LNCaP clone FGC (cell line): ENCODE measurements at regions not wholly inside any gene's neighbourhood (a gene's known extent, or its start where the extent isn't known, plus 50 kb on each side); places are given as distances from the start of the nearest gene placed in this dataset.

Source experiments
- DNase-seq: peaks from one replicate; pipeline ENCODE4 v3.0.0-alpha.2; 2011; ENCODE audit warnings: low read depth
- H3K4me3 ChIP-seq: 2 replicates; pipeline ENCODE4 v1.5.1; 2011; ENCODE audit warnings: mild to moderate bottlenecking, low read depth, low read length, control low read depth
- TF ChIP-seq, protein P1 (sequence below): IDR thresholded peaks from 2 replicates; pipeline ENCODE4 v1.5.1; 2012; ENCODE audit warnings: mild to moderate bottlenecking; ENCODE audit not compliant: control insufficient read depth, insufficient read depth; ENCODE audit errors: extremely low read depth

DNA sequence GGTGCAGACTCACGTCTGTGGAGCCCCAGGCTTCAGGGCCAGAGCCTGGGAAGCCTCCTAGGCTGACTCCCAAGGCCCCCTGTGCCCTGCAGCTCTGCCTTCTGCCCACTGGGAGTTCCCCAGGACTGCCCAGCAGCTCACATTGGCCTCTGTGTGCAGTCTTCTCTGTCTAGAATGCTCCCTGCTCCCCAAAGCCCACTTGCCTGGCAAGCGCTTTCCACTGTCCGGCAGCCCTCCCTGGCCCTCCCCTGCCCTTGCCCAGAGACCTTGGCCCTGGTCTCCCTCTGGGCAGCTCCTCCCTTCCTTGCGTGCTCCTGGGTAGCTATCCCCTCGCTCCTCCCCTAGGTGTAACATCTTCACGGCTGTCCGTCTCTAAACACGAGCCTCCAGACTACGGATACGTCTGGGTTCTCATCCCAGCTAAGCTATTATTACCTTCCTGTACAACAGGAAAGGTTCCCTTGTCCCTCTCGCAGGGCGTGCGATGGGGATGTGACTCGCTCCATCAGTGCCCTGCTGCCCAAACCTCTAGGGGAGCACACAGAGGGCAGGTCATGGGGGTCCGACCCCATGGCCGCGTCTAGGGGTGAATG is 325.5 kb upstream of the RTL1 start:
- DNase-seq, result no peak
- TF ChIP-seq, protein P1, sequence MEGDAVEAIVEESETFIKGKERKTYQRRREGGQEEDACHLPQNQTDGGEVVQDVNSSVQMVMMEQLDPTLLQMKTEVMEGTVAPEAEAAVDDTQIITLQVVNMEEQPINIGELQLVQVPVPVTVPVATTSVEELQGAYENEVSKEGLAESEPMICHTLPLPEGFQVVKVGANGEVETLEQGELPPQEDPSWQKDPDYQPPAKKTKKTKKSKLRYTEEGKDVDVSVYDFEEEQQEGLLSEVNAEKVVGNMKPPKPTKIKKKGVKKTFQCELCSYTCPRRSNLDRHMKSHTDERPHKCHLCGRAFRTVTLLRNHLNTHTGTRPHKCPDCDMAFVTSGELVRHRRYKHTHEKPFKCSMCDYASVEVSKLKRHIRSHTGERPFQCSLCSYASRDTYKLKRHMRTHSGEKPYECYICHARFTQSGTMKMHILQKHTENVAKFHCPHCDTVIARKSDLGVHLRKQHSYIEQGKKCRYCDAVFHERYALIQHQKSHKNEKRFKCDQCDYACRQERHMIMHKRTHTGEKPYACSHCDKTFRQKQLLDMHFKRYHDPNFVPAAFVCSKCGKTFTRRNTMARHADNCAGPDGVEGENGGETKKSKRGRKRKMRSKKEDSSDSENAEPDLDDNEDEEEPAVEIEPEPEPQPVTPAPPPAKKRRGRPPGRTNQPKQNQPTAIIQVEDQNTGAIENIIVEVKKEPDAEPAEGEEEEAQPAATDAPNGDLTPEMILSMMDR, result no peak
- H3K4me3 ChIP-seq, result no peak overlapping the region

DNA sequence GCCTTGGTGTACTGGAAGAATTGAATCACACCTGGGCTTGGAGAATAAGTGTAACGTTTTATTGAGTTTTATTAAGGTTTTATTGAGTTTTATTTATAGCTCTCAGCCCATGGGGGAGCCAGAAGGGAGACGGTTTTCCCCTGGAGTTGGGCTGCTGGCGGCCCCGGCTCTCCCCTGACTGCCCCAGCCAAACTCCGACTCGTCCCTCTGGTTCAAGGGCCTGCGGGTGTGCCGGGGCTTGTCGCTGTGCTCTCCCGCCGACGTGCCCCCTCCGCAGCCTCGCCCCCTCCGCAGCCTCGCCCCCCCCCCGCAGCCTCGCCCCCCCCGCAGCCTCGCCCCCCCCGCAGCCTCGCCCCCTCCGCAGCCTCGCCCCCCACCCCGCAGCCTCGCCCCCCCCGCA is 326.1 kb upstream of the RTL1 start:
- DNase-seq, result no peak
- TF ChIP-seq, protein P1, result no peak
- H3K4me3 ChIP-seq, result no peak overlapping the region

DNA sequence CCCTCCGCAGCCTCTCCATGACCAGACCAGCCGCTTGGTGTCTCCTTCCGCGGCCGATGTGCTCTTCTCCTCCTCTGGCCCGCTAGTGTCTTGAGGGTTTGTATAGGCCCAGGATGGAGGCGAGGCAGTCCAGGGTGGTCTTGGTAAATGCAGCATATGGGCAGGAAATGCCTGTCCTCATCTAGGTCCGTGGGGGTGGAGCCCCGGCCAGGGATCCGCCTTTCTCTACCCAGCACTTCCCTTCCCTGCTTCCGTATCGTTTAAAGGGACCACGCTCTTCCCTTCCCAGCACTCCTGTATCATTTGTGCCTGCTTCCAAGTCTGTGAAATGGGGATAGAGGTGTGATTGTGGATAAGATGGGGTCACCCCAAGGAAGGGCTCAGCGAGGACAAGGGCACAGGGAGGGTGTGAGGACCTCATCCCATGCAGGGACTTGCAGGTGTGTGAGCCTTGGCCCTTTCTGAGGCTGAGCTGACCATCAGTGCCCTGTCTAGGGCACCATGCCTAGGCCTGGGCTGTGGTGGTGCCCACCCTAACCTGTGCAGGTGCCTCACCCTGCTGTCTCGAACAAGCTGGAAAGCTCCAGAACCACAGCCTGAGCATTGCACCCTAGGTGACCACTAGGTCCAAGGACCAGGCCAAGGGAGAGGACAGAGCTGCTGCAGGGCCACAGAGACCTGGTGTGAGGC is 326.8 kb upstream of the RTL1 start:
- TF ChIP-seq, protein P1, result no peak
- H3K4me3 ChIP-seq, result no peak overlapping the region
- no peak for DNase-seq

DNA sequence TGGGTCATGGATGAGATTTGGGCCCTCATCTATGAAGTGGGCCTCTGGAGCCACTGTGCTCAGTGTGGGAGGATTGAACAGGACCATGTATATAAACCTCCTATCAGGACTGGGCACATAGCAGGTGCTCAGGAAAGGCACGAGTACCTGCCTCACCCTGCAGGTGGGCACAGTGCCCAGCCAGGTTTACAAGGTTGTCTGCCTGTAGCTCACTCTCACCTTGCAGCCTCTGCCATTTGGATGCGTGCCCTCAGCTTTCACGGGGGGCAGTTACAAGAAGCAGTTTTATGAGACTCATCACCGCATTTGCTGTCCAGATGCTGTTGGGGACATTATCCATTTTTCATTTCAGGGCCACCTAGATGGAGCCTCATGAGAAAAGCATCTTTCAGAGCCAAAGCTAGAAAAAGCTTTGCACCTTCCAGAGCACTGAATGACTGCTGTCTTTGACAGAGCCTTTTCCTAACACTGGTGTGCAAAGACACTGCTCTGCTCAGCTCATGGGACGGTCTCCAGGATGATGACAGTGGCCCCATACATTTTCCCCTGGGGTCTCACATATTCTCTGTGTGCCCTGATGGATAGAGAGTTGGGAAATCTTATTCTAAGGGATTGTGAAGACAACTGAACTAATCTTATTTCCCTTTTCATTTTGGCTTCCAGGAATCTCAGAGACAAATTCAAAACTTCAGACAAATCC is 327.5 kb upstream of the RTL1 start:
- H3K4me3 ChIP-seq, result no peak overlapping the region
- DNase-seq, result no peak
- TF ChIP-seq, protein P1, result no peak

DNA sequence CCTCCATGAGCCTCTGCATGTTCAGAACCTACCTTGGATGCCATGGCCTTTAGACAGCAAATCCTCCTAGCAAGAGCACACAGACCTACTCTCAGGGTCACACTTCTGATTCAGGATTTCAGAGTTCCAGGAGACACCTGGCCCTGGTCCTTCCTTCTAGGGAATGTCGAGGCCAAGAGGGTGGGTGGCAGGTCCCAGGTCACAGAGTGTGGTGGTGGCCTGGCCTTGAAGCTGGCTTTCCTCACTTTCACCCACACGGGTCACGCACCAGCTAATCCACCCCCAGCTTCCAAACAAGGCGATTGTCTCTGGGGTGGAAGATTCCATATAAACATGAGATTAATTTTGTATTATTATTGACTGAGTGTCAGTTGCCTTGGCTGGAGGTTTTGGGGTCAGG is 328.3 kb upstream of the RTL1 start:
- no peak for DNase-seq
- TF ChIP-seq, protein P1, result no peak
- H3K4me3 ChIP-seq, result no peak overlapping the region

DNA sequence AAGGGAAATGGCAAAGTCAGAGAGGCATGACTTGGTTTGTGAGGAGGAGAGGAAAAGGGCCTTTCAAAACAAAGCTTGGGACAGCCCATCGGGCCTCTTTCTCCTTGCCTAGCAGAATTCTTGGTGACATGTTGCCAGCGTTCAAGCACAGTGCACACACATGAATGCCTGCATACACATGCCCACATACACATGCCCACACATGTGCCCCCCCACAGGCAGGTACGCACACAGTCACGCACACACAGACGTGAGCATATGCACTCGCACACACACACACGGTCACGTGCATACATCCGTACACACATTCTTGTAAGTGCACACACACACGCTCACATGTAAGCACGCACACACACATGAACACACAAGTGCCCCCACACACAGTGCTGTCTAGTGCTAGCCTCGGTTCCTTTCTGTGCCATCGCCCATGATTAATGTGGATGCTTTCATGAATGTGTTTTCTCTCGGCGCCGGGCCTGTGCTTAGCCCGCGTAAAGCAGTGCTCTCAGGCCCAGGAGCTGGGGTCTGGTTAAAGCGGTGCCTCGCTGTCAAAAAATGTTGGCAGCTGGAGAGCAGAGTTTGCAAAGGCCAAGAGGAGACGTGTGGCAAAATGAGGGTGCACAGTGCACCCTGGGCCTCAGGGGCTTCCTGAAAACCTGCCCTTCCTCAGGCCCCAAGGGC is 328.8 kb upstream of the DIO3 start:
- TF ChIP-seq, protein P1, result no peak
- H3K4me3 ChIP-seq, result no peak overlapping the region
- no peak for DNase-seq
